ENCODE measurements at regions not wholly inside any gene's neighbourhood (a gene's known extent, or its start where the extent isn't known, plus 50 kb on each side); places are given as distances from the start of the nearest gene placed in this dataset.

GRCh38 chr1:30001011-30001731 lies 722.2 kb downstream of the MATN1 start:
- H3K79me2 ChIP-seq (ENCODE audit: control insufficient read depth, insufficient read depth, low read length): no peaks in the 10 kb centered on the region
- peaks cover 10% of the 10 kb centered on the region for H3K4me1 ChIP-seq (ENCODE audit: control insufficient read depth, extremely low read depth, insufficient read depth, low read length)
- H3K9me1 ChIP-seq (ENCODE audit: control insufficient read depth, extremely low read depth, insufficient read depth, low read length): no peaks in the 10 kb centered on the region
- H2AFZ ChIP-seq (ENCODE audit: control insufficient read depth, low read length): no peak overlapping the region
- DNase-seq (ENCODE audit: low read depth, low spot score) (no peak), FAIRE-seq (no peak)
- H3K27me3 ChIP-seq (ENCODE audit: control insufficient read depth, extremely low read depth, insufficient read depth, low read length): peaks cover 4% of the 10 kb centered on the region
- H3K4me2 ChIP-seq (ENCODE audit: control insufficient read depth, extremely low read depth, insufficient read depth, low read depth, low read length): no peak overlapping the region
- no peaks in the 10 kb centered on the region for H3K36me3 ChIP-seq (ENCODE audit: control insufficient read depth in 2 of 2, extremely low read depth in 1 of 2, insufficient read depth in 2 of 2, low read length in 2 of 2)
- H3K27ac ChIP-seq (ENCODE audit: control insufficient read depth, insufficient read depth, low read length): no peak overlapping the region
- H3K4me3 ChIP-seq (ENCODE audit: control insufficient read depth in 2 of 3, extremely low read depth in 1 of 3, insufficient read depth in 2 of 3, low read depth in 1 of 3, low read length in 3 of 3): no peak overlapping the region
- no peaks in the 10 kb centered on the region for H4K20me1 ChIP-seq (ENCODE audit: control insufficient read depth, extremely low read depth, insufficient read depth, low read length)
- dilution Hi-C loops (cut with MboI; ENCODE audit: extremely low pct_ligation_motif_present, low sequenced_read_pairs): no loop called here
- TF ChIP-seq EZH2 (IDR thresholded peaks at IDR 0.05; ENCODE audit: low read length) (no peak), CTCF (optimal IDR thresholded peaks at IDR 0.05 in 1 of 3, IDR thresholded peaks at IDR 0.05 in 1 of 3, conservative IDR thresholded peaks at IDR 0.05 in 1 of 3; ENCODE audit: extremely low read depth in 1 of 3, insufficient read depth in 2 of 3, low read length in 3 of 3) (no peak)
- no peaks in the 10 kb centered on the region for H3K9me3 ChIP-seq (ENCODE audit: control insufficient read depth, low read depth, low read length)
- H3K9ac ChIP-seq (ENCODE audit: control insufficient read depth, extremely low read depth, insufficient read depth, low read length): no peak overlapping the region

- Histone ChIP-seq H3K9ac (ENCODE audit: control insufficient read depth, extremely low read depth, insufficient read depth, low read length) (no peak overlapping the region), H3K4me2 (ENCODE audit: control insufficient read depth, extremely low read depth, insufficient read depth, low read depth, low read length) (no peak overlapping the region), H3K79me2 (ENCODE audit: control insufficient read depth, insufficient read depth, low read length) (no peaks in the 10 kb centered on the region), H2AFZ (ENCODE audit: control insufficient read depth, low read length) (no peak overlapping the region), H3K27ac (ENCODE audit: control insufficient read depth, insufficient read depth, low read length) (no peak overlapping the region), H3K4me3 (ENCODE audit: control insufficient read depth in 2 of 3, extremely low read depth in 1 of 3, insufficient read depth in 2 of 3, low read depth in 1 of 3, low read length in 3 of 3) (no peak overlapping the region), H3K4me1 (ENCODE audit: control insufficient read depth, extremely low read depth, insufficient read depth, low read length) (peaks cover 1% of the 10 kb centered on the region), H3K36me3 (ENCODE audit: control insufficient read depth in 2 of 2, extremely low read depth in 1 of 2, insufficient read depth in 2 of 2, low read length in 2 of 2) (no peaks in the 10 kb centered on the region), H3K27me3 (ENCODE audit: control insufficient read depth, extremely low read depth, insufficient read depth, low read length) (peaks cover 4% of the 10 kb centered on the region), H4K20me1 (ENCODE audit: control insufficient read depth, extremely low read depth, insufficient read depth, low read length) (no peaks in the 10 kb centered on the region), H3K9me1 (ENCODE audit: control insufficient read depth, extremely low read depth, insufficient read depth, low read length) (no peaks in the 10 kb centered on the region), H3K9me3 (ENCODE audit: control insufficient read depth, low read depth, low read length) (no peaks in the 10 kb centered on the region)
- TF ChIP-seq EZH2 (IDR thresholded peaks at IDR 0.05; ENCODE audit: low read length) (no peak), CTCF (optimal IDR thresholded peaks at IDR 0.05 in 1 of 3, IDR thresholded peaks at IDR 0.05 in 1 of 3, conservative IDR thresholded peaks at IDR 0.05 in 1 of 3; ENCODE audit: extremely low read depth in 1 of 3, insufficient read depth in 2 of 3, low read length in 3 of 3) (no peak)
- FAIRE-seq: no peak
- dilution Hi-C loops (cut with MboI; ENCODE audit: extremely low pct_ligation_motif_present, low sequenced_read_pairs): no loop called here
- DNase-seq (ENCODE audit: low read depth, low spot score): no peak
Observed at GRCh38 chr1:30000266-30000665, 723.1 kb downstream of the MATN1 start.

Data from keratinocyte (primary cell).